ENCODE measurements at regions not wholly inside any gene's neighbourhood (a gene's known extent, or its start where the extent isn't known, plus 50 kb on each side); places are given as distances from the start of the nearest gene placed in this dataset.

DNA sequence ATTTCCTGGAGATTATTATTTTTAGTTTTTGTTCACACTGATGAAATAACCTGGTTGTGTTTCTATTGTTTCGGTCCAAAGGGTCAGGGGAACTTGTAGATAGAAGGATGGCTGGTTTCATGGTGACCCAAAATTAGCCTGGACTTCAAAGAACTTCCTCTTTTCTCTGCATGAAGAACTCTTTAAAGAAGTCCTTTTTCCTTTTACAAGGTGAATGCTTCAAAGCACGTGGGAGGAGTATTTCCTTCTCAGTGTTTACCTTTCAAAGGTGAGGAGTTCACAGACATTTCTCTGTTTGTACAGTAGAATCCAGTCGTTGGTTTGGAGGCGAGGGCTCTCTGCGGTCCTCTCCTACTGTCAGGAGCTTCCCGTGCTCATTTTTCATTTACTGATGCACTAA, 561.7 kb downstream of the GATA3 start:
- TF ChIP-seq CEBPB (IDR thresholded peaks at IDR 0.05) (no peak), RAD21 (IDR thresholded peaks at IDR 0.05; ENCODE audit: low read depth) (no peak), EP300 (IDR thresholded peaks at IDR 0.05; ENCODE audit: borderline replicate concordance) (no peak), FOXM1 (IDR thresholded peaks at IDR 0.05; ENCODE audit: borderline replicate concordance, low read depth) (no peak)
